ENCODE measurements at regions not wholly inside any gene's neighbourhood (a gene's known extent, or its start where the extent isn't known, plus 50 kb on each side); places are given as distances from the start of the nearest gene placed in this dataset.

DNA sequence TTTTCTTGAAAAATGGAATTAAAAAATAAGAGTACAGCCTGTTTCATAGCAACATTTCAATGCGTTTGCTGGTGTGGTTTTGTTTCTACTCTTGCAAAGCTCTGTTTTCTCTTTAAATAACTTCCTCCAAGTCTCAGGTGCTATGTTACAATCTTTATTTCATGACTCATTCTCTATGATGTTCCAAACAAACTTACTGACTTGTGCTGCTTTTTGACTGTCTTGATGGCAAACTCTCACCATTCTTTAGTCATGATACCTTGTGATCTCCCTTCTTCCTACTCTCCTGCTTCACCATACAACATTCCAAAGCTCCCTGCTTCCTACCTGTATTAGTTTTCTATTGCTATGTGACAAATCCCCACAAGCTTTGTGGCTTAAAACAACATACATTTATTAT lies 166.1 kb downstream of the C11orf91 start:
- H3K27ac Mint-ChIP-seq = no peak overlapping the region

More for the DNA sequence above, 166.1 kb downstream of the C11orf91 start:
- Histone ChIP-seq H3K27me3 (ENCODE audit: insufficient read depth, low read length) (no peaks in the 10 kb centered on the region), H2AFZ (ENCODE audit: low read length) (no peak overlapping the region), H3K79me2 (ENCODE audit: insufficient read depth, low read length) (no peaks in the 10 kb centered on the region), H3K4ac (ENCODE audit: low read depth, low read length) (no peak overlapping the region), H3K4me1 (ENCODE audit: insufficient read depth, low read length) (no peaks in the 10 kb centered on the region), H3K4me2 (ENCODE audit: insufficient read depth, insufficient read length, low read length) (no peak overlapping the region), H3K18ac (ENCODE audit: insufficient read length, low read depth, low read length) (no peak overlapping the region), H3K56ac (ENCODE audit: insufficient read length, low read depth, low read length) (no peak overlapping the region), H3K79me1 (ENCODE audit: insufficient read depth, low read depth, low read length, poor library complexity, severe bottlenecking) (no peaks in the 10 kb centered on the region), H3K23me2 (ENCODE audit: insufficient read length, low read depth, low read length, poor library complexity, severe bottlenecking) (no peaks in the 10 kb centered on the region), H3T11ph (ENCODE audit: low read length) (no peak overlapping the region), H2BK5ac (ENCODE audit: insufficient read length, low read length) (no peak overlapping the region), H2BK15ac (ENCODE audit: low read depth, low read length) (no peak overlapping the region), H2BK20ac (ENCODE audit: low read depth, low read length, poor library complexity, severe bottlenecking) (no peak overlapping the region), H3K9me3 (ENCODE audit: control insufficient read depth, low read depth, low read length) (no peaks in the 10 kb centered on the region), H3K14ac (ENCODE audit: insufficient read depth, low read length) (no peak overlapping the region), H4K8ac (replicated peaks; ENCODE audit: insufficient read length, low read depth, low read length) (no peak overlapping the region), H2BK12ac (ENCODE audit: insufficient read length, low read depth, low read length) (no peak overlapping the region), H3K27ac (ENCODE audit: insufficient read length, low read depth, low read length) (no peak overlapping the region), H4K20me1 (ENCODE audit: control insufficient read depth, insufficient read depth, insufficient read length) (no peaks in the 10 kb centered on the region), H3K23ac (ENCODE audit: insufficient read length, low read depth, low read length) (no peak overlapping the region), H4K91ac (ENCODE audit: insufficient read length, low read depth, low read length) (no peak overlapping the region), H4K5ac (ENCODE audit: insufficient read length, low read depth, low read length) (no peak overlapping the region), H2BK120ac (ENCODE audit: low read depth, low read length, poor library complexity, severe bottlenecking) (no peak overlapping the region), H3K9ac (ENCODE audit: extremely low read depth, insufficient read length, low read length) (no peak overlapping the region), H2AK5ac (ENCODE audit: insufficient read length, low read length) (no peak overlapping the region)
- Mint-ChIP-seq H3K27me3 (ENCODE audit: low read depth) (no peaks in the 10 kb centered on the region; the same call in 1 of the 2 replicates), H3K9me3 (no peaks in the 10 kb centered on the region; a peak in 1 of 5 replicates), H3K4me1 (peaks cover 0 to 2% of the 10 kb centered on the region in 2 experiments; a peak in 1 of 4 replicates), H3K36me3 (ENCODE audit: insufficient read depth in 1 of 3, low read depth in 3 of 3) (no peaks in the 10 kb centered on the region), H3K4me3 (no peak overlapping the region)
- no peak for DNase-seq
- no CpG with 5 or more reads among the region's 1 CpG for WGBS (ENCODE audit: extremely low coverage, insufficient read length, low lambda C conversion rate)
- TF ChIP-seq, protein P1, sequence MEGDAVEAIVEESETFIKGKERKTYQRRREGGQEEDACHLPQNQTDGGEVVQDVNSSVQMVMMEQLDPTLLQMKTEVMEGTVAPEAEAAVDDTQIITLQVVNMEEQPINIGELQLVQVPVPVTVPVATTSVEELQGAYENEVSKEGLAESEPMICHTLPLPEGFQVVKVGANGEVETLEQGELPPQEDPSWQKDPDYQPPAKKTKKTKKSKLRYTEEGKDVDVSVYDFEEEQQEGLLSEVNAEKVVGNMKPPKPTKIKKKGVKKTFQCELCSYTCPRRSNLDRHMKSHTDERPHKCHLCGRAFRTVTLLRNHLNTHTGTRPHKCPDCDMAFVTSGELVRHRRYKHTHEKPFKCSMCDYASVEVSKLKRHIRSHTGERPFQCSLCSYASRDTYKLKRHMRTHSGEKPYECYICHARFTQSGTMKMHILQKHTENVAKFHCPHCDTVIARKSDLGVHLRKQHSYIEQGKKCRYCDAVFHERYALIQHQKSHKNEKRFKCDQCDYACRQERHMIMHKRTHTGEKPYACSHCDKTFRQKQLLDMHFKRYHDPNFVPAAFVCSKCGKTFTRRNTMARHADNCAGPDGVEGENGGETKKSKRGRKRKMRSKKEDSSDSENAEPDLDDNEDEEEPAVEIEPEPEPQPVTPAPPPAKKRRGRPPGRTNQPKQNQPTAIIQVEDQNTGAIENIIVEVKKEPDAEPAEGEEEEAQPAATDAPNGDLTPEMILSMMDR (conservative IDR thresholded peaks at IDR 0.05) = no peak
